Heart left ventricle (tissue), 16 donors: ENCODE measurements at regions not wholly inside any gene's neighbourhood (a gene's known extent, or its start where the extent isn't known, plus 50 kb on each side); places are given as distances from the start of the nearest gene placed in this dataset.

Experiments used
- ATAC-seq, 4 donors: fragments of 200-7000 bp; cut with Tn5 transposase; one replicate each; pipeline ENCODE4 v1.9.1; 2020 to 2022; ENCODE audit warnings: moderate library complexity in 4 of 4, mild to moderate bottlenecking in 3 of 4, moderate number of reproducible peaks in 1 of 4
- DNase-seq, 5 donors: peaks; one replicate each; pipeline ENCODE4 v3.0.0-alpha.2; 2020
- H3K27ac ChIP-seq, 12 donors: fragments of 200-600 bp; sonication (generic) in 4 of 12; one replicate each; pipeline versions ENCODE4 v1.5.0 to v1.8.0; 2016 to 2022; ENCODE audit warnings: mild to moderate bottlenecking in 2 of 12
- H3K27me3 ChIP-seq, 9 donors: fragments of 200-600 bp; sonication (generic) in 2 of 9; one replicate each; pipeline versions ENCODE4 v1.5.1 to v1.8.0; 2016 to 2022; ENCODE audit warnings: mild to moderate bottlenecking in 3 of 9
- H3K36me3 ChIP-seq, 9 donors: fragments of 200-600 bp; sonication (generic) in 2 of 9; one replicate each; pipeline versions ENCODE4 v1.5.0 to v1.8.0; 2018 to 2022; ENCODE audit warnings: mild to moderate bottlenecking in 2 of 9
- H3K4me1 ChIP-seq, 12 donors: fragments of 200-600 bp; sonication (generic) in 4 of 12; one replicate each; pipeline versions ENCODE4 v1.5.0 to v1.8.0; 2016 to 2022; ENCODE audit warnings: mild to moderate bottlenecking in 3 of 12
- H3K4me3 ChIP-seq, 12 donors: fragments of 200-600 bp; sonication (generic) in 4 of 12; one replicate each; pipeline versions ENCODE4 v1.5.0 to v1.8.0; 2017 to 2022; ENCODE audit warnings: mild to moderate bottlenecking in 9 of 12, moderate library complexity in 4 of 12
- H3K9me3 ChIP-seq, 12 donors: fragments of 200-600 bp; sonication (generic) in 4 of 12; one replicate each; pipeline versions ENCODE4 v1.5.0 to v1.8.0; 2016 to 2022; ENCODE audit warnings: mild to moderate bottlenecking in 1 of 12
- CTCF ChIP-seq, 12 donors: fragments of 200-600 bp; sonication (generic) in 4 of 12; IDR thresholded peaks; one replicate each; pipeline versions ENCODE4 v1.5.0 to v1.8.0; 2018 to 2022; ENCODE audit warnings: antibody characterized with exemption in 12 of 12, mild to moderate bottlenecking in 5 of 12
- POLR2A ChIP-seq, 2 donors: fragments of 450-650 bp; IDR thresholded peaks; one replicate each; pipeline ENCODE4 v1.6.1; 2017; ENCODE audit warnings: antibody characterized with exemption in 2 of 2, mild to moderate bottlenecking in 2 of 2, moderate library complexity in 2 of 2
- WGBS, 4 donors: extraction: QIAGEN DNeasy Blood & Tissue Kit in 2 of 4; methylation state at CpG; one replicate each; pipeline versions ENCODE4 v1.1.5 to v1.1.7; 2013 to 2018; 5-methylcytosine and 5-hydroxymethylcytosine counted together
- intact Hi-C, 10 donors: fragments of 100-400 bp; cut with DNase I; formaldehyde crosslinking; loops; one replicate each; pipeline versions ENCODE4 v1.11.1 to v1.14.2; 2022
- donor health status: ischemic (EF 13 %, LVEDD 7.1; RV severe dilation, severe dysfunction).
- donor health status: healthy with polysubstance abuse.
- donor health status: DM: no; HTN: yes; CAD: no.
- donor health status: DM: no; HTN: no; CAD: no.
- donor health status: ischemic (EF 25% LVEDD 6.9; RV normal size, moderate dysfunction).
- donor health status: ischemic (EF 25% LVEDD 5.7; RV mildly dilated, moderate dysfunction).
- donor health status: healthy.
- donor health status: DM: yes; HTN: yes; CAD: no.
- donor health status: ischemic (EF 35%, LVEDD 5.7; RV mildly dilated, moderate dysfunction).
- donor health status: nonischemic (EF 11% LVEDD 7.7; RV severe dilation, severe dysfunction).
- donor health status: DM: yes; HTN: yes; CAD: no.
- donor health status: PGD.
- donor health status: ischemic (EF 29% LVEDD 5.4; RV normal size, mild dysfunction).
- donor health status: nonischemic (EF 23%, LVEDD 6.1; RV moderate dilation, normal function).

GRCh38 chr6:85035766-85036165 is 271.4 kb upstream of the TBX18 start:
- Histone ChIP-seq H3K4me3 (no peak overlapping the region), H3K36me3 (no peaks in the 10 kb centered on the region), H3K27ac (no peak overlapping the region), H3K27me3 (no peaks in the 10 kb centered on the region), H3K9me3 (peaks cover 0 to 20% (median 8%) of the 10 kb centered on the region in 12 donors), H3K4me1 (no peaks in the 10 kb centered on the region)
- DNase-seq: no peak
- ATAC-seq: no peak
- TF ChIP-seq POLR2A (IDR thresholded peaks at IDR 0.05): no peak
- intact Hi-C loops: no loop called here
- WGBS, 4 donors: 77 to 95% (median 88%) methylated on average over 1 of the region's 1 CpG

GRCh38 chr6:85033547-85033946 is 269.1 kb upstream of the TBX18 start:
- Histone ChIP-seq H3K9me3 (peaks cover 0 to 20% (median 8%) of the 10 kb centered on the region in 12 donors), H3K4me3 (no peak overlapping the region), H3K27me3 (no peaks in the 10 kb centered on the region), H3K36me3 (no peaks in the 10 kb centered on the region), H3K27ac (no peak overlapping the region), H3K4me1 (no peaks in the 10 kb centered on the region)
- TF ChIP-seq POLR2A (IDR thresholded peaks at IDR 0.05) (no peak), CTCF (IDR thresholded peaks at IDR 0.05) (no peak)
- DNase-seq (no peak), ATAC-seq (no peak)
- intact Hi-C loops: no loop called here
- 27 to 80% (median 33%) methylated on average over 1 of the region's 1 CpG for WGBS, 4 donors

- intact Hi-C loops: no loop called here
These were observed 261.6 kb upstream of the TBX18 start for GRCh38 chr6:85026021-85026420.

GRCh38 chr6:85023721-85024120 is 259.3 kb upstream of the TBX18 start:
- Histone ChIP-seq H3K4me1 (no peaks in the 10 kb centered on the region), H3K36me3 (no peaks in the 10 kb centered on the region), H3K27me3 (no peaks in the 10 kb centered on the region), H3K9me3 (no peaks in the 10 kb centered on the region), H3K27ac (no peak overlapping the region), H3K4me3 (no peak overlapping the region)
- no peak for ATAC-seq
- TF ChIP-seq CTCF (IDR thresholded peaks at IDR 0.05) (no peak), POLR2A (IDR thresholded peaks at IDR 0.05) (no peak)
- 44 to 63% (median 53%) methylated on average over 2 of the region's 2 CpGs for WGBS, 4 donors
- intact Hi-C loops: no loop called here
- DNase-seq: no peak

More at GRCh38 chr6:85026021-85026420, 261.6 kb upstream of the TBX18 start:
- Histone ChIP-seq H3K27me3 (no peaks in the 10 kb centered on the region), H3K9me3 (no peaks in the 10 kb centered on the region), H3K4me1 (no peaks in the 10 kb centered on the region), H3K36me3 (no peaks in the 10 kb centered on the region), H3K4me3 (no peak overlapping the region), H3K27ac (no peak overlapping the region)
- DNase-seq (no peak), ATAC-seq (no peak)
- TF ChIP-seq POLR2A (IDR thresholded peaks at IDR 0.05) (no peak), CTCF (IDR thresholded peaks at IDR 0.05) (no peak)
- 57 to 66% (median 61%) methylated on average over 2 of the region's 2 CpGs for WGBS, 4 donors

- intact Hi-C loops: loop anchor here in 2 of 10 donors (5.0 to 10.0 kb wide), 2 partner anchors 590 to 593 kb away; no protein-coding TSS in a partner anchor
- Histone ChIP-seq H3K4me3 (no peak overlapping the region), H3K9me3 (no peaks in the 10 kb centered on the region), H3K27ac (no peak overlapping the region), H3K27me3 (no peaks in the 10 kb centered on the region), H3K4me1 (no peaks in the 10 kb centered on the region), H3K36me3 (no peaks in the 10 kb centered on the region)
- TF ChIP-seq POLR2A (IDR thresholded peaks at IDR 0.05): no peak
- TF ChIP-seq CTCF (IDR thresholded peaks at IDR 0.05): no peak
- ATAC-seq (no peak), DNase-seq (no peak)
- WGBS, 4 donors: 84 to 94% (median 89%) methylated on average over 1 of the region's 1 CpG
These were observed 253.0 kb upstream of the TBX18 start for GRCh38 chr6:85017352-85017751.
